Breast epithelium (tissue), 3 donors: ENCODE measurements at regions not wholly inside any gene's neighbourhood (a gene's known extent, or its start where the extent isn't known, plus 50 kb on each side); places are given as distances from the start of the nearest gene placed in this dataset.

ENCODE experiments used
- POLR2A ChIP-seq: fragments of 450-650 bp; IDR thresholded peaks from one replicate; pipeline ENCODE4 v1.6.1; 2016; ENCODE audit warnings: antibody characterized with exemption, mild to moderate bottlenecking, moderate library complexity
- POLR2AphosphoS5 ChIP-seq, 3 donors: sonication (generic); formaldehyde crosslinking; IDR thresholded peaks; one replicate each; pipeline ENCODE4 v1.6.1; 2017; ENCODE audit warnings: antibody characterized with exemption in 3 of 3

GRCh38 chr6:142530566-142530965, 228.8 kb downstream of the ADGRG6 start:
- TF ChIP-seq POLR2A (no peak), POLR2AphosphoS5 (IDR thresholded peaks at IDR 0.05) (no peak)
